ENCODE measurements at regions not wholly inside any gene's neighbourhood (a gene's known extent, or its start where the extent isn't known, plus 50 kb on each side); places are given as distances from the start of the nearest gene placed in this dataset.
A peak's percentile ranks its signal among the peaks of the same experiment; 100 is the strongest.

DNA sequence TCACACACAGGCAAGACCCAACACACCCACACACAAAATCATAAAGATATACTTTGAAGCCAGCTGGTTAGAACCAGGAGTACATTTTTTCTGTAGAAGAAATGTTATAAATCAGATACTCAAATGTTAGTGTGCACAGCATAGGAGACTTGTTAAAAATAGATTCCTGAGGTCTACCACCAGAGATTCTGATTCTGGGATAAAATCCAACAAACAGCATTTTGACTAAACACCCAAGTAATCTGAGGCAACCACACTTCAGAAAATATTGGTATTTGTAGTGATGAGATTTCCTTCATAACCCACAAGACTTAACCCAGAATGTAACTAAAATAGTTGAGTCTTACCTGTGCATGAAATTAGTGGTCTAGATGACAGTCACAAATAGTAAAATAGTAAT is 301.8 kb downstream of the HNRNPD start:
- no peak for DNase-seq

DNA sequence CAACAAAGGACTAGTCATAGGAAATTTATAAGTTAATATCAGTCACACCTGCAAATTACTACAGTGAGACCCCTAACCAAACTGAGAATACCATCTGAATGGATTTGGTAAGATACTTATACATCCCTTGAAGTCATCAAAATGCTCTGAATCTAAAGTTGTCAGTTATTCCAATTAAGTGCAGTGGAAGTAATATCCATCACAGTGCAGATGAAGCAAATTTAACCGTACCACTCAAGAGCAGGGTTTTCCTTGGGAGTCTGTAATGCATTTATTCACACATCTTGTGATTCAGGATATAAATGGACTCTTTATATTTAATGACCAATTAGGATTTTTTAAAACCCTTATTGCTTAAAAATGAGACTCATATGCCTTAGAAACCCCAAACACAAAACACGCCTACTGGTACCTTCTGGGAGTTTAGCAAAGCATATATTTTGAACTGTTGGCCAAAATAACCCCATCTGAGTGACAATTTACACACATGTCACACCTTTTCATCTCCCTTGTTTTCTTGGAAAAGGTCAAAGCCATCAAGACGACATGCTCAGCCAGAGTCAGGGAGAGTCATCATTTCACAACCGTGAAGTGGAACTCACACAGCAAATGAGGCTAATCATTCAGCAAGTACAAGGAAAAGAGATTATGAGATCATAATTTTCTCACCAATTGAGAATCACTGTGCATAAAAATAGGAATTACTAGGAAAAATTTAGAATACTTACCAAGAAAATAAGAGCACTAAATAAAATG is 303.7 kb downstream of the HNRNPD start:
- no peak for DNase-seq

DNA sequence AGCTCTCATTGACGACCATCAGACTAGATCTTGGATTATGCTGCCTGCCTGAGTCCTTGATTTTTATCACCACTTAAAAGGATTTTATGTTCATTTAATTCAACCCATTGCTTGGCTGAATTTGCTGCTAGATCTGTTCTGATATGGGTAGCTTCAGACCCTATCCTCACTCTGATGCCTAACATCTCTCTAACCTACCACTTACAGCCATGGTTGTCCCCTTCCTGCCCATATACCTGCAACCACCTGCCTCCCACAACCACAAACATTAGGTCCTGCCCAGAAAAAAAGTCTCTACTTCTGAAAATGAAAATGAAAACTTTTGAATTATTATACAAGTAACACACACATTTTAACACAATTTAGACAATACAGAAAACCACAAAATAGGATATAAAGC is 310.8 kb downstream of the HNRNPD start:
- DNase-seq, result no peak

DNA sequence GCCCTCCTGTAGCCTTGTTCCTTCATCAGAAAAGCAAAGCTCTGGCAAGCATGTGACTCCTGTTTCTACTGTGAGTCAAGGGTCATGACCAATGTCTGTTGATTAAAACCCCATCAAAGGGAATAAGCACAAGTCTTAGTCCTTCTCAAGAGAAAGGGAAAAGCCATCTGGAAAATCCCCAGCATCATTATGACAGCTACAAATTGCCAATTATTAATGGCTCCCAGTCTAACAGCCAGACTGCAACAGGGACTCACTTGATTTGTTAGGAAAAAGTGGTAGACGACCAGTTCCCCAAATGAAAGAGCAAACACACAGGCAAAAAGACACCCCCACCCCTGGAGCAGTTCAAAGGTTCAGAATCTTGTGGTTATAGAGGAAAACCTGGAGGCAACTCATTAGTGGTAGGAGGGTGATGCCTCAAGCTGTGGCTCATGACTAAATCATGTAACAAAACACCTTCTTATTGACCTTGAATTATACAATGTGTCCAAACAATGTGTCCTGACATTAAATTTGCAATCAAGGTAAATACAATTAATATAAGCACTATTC is 315.7 kb downstream of the HNRNPD start:
- no peak for DNase-seq

DNA sequence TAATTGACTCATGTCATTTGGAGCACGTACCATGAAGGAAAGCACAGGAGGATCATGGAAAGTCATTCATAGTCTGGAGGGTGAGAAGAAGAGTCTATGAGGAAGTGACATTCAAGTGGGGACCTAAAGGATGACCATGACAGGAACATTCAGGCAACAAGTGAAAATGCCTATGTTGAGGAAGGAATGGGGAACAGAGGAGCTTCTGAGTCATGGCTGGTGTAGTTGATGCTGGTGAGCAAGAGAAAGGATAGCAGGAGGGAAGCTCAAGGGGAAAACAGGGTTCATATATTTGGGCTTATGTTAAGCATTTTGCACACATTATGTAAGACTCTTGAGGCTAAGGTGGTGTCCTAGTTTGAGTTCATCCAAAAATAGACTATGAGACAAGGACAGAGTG is 318.6 kb downstream of the HNRNPD start:
- no peak for DNase-seq

DNA sequence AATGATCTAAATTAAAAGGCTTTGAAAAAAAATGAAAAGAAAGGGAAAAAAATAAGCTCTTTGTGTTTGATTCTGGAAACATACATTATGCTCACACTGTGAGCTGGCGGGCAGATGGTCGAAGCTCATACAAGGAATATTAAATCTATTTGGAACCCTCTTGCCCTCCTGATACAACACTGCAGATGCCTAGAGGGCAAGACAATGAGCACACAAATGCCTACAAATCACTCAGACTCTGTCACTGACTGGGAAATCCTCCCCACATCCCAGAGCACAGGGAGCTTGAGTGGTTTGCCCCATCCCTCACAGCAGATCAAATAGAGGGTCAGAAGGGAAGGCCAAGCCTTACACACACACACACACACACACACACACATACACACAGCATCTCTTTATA is 320.4 kb downstream of the HNRNPD start:
- peak; percentile 48 for DNase-seq

GRCh38 chr4:82050796-82051195 is 323.0 kb downstream of the HNRNPD start:
- DNase-seq, result no peak

- DNase-seq, result no peak
Measured at GRCh38 chr4:82049294-82049693, 324.5 kb downstream of the HNRNPD start.

- no peak for DNase-seq
Measured at GRCh38 chr4:82047731-82048130, 326.1 kb downstream of the HNRNPD start.

DNA sequence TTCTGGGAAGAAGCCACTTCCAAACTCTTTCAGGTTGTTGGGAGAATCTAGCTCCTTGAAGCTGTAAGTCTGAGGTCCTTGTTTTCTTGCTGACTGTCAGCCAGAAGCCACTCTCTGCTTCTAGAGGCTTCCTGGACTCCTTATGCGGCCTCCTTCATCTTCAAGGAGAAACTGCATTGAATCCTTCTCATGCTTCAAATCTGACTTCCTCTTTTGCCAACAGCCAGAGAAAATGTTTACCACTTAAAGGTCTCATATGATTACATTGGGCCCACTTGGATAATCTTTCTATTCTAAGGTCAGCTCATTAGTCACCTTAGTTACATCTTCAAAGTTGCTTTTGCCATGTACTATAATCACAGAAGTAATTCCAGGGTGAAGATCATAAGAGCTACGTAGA is 327.0 kb downstream of the HNRNPD start:
- DNase-seq, result no peak

- DNase-seq, result no peak
Measured at GRCh38 chr4:82045267-82045666, 328.5 kb downstream of the HNRNPD start.

GRCh38 chr4:82044141-82044993 is 329.4 kb downstream of the HNRNPD start:
- DNase-seq, result peak; percentile 74

DNA sequence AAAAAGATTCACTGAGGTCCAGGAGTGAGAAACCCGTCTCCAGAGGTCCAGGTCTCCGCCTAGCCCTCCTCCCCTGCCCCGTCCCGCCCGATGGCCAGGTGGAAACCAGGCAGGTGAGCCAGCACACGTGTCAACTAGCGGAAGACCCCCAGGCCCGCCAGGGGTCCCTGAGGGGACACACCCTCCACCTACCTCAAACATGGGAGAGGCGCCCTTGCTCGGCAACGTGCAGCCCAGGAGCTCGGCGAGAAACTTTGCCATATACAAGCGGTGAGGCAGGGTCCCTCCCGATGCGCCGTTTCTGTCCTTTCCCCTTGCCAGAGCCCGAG is 330.0 kb downstream of the HNRNPD start:
- no peak for DNase-seq

DNA sequence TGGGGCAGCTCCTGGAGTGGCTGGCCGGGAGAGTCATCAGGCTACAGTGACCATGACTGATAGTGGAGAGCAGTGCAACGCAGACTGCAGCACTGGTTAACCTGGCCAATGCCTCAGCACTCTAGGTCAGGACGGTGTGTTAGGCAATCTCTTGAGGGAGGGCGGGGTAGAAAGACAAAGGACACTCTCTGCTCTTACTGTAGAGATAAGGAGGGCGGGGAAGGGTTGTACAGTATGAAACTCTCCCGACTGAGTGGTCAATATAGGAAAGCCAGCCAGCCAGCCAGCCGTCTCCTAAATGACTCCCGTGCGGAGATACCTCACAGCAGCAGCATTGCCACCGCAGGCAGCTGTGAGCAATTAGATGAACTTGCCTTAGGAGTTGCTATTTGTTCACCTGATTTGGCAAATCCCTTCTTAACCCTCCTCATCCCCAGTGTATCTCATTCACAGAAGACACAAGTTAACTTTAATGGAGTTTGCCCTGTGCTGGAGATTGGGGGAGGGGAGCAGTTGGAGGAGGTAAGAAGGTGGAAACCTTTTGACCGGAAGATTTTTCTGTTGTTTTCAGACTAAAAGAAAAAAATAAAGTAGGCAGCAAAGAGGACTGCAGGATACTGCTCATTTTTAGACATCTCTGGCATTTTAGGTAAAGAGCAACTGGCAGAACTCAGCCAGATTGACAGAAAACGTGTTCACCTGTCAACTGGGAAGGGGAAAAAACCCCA is 330.5 kb downstream of the HNRNPD start:
- peak; percentile 2 for DNase-seq

DNA sequence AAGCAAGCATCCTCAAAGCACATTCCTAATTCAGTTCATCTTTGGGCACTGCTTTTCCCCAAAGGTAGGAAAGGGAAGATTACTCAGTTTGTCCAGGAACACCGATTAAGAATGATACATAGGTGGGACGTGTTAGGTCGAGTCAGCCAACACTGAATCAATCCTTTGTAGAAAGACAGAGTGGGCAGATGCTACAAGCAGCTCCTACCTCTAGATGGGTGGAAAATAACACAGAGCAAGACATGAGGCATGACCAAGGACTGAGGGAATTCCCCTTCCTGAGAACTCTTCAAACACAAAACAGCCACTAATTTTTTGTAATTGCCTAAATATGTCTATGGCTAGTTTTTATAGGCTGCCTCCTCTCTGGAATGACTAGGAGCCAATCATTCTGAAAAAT is 331.7 kb downstream of the HNRNPD start:
- DNase-seq, result no peak

GRCh38 chr4:82038936-82039335 is 334.9 kb downstream of the HNRNPD start:
- DNase-seq, result no peak

DNA sequence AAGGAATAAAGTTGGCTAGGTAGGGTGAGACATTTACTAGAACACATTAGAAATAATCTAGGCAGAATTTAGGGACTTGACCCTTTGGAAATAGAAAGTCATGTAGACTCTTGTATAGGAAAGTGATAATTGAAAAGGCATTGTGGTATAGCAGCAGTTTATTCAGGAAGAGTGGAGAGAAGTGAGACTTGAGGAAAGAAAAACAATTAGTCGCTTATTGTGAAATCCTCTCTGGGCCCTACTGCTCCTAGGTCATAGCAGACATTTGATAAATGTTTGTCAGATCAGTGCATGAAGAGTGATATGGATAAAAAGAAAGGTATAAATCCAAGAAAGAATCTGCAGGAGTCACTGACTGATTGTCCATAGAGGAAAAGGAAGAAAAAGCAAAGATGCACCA is 337.6 kb downstream of the HNRNPD start:
- DNase-seq, result no peak

DNA sequence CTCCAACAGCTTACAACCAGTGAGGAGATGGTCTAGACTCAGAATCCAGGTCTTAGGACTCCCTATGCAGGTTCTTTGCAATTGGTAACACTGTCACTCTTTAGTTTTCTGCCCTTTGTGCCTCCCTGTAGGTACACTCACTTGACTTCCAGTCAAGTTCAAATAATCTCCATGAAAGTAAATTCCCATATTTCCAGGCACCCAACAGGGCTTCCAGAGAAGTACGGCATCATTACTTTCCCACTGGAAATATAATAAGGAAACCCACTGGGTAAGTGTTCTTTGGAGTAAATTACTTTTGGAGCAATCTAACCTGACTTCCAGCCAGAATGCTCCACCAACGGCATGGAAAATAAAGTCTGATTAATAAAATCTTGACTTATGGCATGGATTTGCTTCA is 338.9 kb downstream of the HNRNPD start:
- DNase-seq, result no peak

GRCh38 chr4:82033862-82034261 is 339.9 kb downstream of the HNRNPD start:
- DNase-seq, result no peak

- no peak for DNase-seq
Measured at GRCh38 chr4:82031376-82031927, 342.3 kb downstream of the HNRNPD start.

DNA sequence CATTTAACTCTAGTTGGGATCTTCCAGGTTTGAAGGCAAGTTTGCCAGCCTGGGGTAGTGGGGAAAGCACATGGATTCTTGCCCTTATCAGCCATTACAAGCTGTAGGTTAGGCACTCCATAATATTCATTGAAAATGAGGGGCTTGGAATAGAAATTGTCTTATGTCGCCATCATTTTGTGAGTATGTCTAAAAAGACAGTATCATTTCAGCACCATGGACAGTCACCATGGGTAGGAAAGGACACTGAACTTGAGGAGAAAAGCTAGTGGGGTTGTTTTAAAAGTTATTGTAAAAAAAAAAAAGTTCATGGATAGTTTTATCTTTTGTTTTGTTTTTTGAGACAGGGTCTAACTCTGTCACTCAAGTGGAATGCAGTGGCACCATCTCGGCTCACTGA is 356.1 kb downstream of the HNRNPD start:
- DNase-seq, result no peak

GRCh38 chr4:82005158-82005557 is 368.6 kb downstream of the HNRNPD start:
- DNase-seq, result no peak

DNA sequence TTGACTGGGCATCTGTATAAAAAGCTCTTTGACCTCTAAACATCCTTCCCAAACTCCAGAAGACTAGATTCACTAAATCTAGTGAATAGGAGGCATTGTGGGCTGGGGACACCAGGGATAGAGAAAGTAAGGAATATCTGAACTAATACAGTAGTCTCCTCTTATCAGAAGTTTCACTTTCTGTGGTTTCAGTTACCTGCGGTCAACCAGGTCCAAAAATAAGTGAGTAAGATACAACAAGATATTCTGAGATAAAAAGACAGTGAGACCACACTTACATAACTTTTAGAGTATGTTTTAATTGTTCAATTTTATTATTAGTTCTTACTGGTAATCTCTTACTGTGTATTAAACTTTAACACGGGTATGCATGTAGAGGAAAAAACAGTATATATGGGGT is 376.5 kb downstream of the HNRNPD start:
- no peak for DNase-seq
